ENCODE measurements at regions not wholly inside any gene's neighbourhood (a gene's known extent, or its start where the extent isn't known, plus 50 kb on each side); places are given as distances from the start of the nearest gene placed in this dataset.

DNA sequence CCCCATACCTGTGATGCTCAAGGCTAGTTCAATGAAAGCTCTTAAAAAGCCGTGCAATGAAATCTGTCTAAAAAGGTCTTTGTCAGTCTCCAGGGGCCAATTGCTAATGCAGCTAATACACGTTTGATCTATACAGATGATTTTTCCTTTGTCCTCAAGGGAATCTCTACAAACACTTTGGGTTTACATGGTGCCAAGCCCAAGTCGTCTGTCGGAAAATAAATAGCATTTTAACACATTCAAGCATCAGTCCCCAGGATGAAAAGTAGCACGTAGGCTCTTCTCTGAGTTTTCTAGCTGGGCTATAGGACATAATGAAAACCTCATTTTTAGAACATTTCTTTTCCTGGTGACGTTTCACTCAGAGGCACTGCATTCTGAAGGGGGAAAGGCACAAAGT lies 477.4 kb upstream of the WWC1 start:
- no peak for FAIRE-seq
- H3K9ac ChIP-seq (replicated peaks; ENCODE audit: extremely low read depth, insufficient read depth, low read length) = no peak overlapping the region
- no peaks in the 10 kb centered on the region for H3K4me1 ChIP-seq (ENCODE audit: control insufficient read depth, extremely low read depth, insufficient read depth, low read length)
- H3K4me3 ChIP-seq (replicated peaks in 1 of 3; ENCODE audit: insufficient read depth in 1 of 3, low read depth in 1 of 3, low read length in 3 of 3) = no peak overlapping the region
- dilution Hi-C loops (cut with MboI; ENCODE audit: extremely low pct_ligation_motif_present, low sequenced_read_pairs) (no loop called here), intact Hi-C loops (cut with micrococcal nuclease) (no loop called here)
- DNase-seq (ENCODE audit: low read depth, low spot score) = no peak
- H4K20me1 ChIP-seq (replicated peaks; ENCODE audit: control insufficient read depth, extremely low read depth, insufficient read depth, low read length) = no peaks in the 10 kb centered on the region
- H2AFZ ChIP-seq (ENCODE audit: low read depth, low read length) = no peak overlapping the region
- POLR2A ChIA-PET = no interaction called here
- H3K9me3 ChIP-seq (replicated peaks; ENCODE audit: control insufficient read depth, insufficient read depth, low read length) = peaks cover 9% of the 10 kb centered on the region
- CTCF ChIA-PET = no interaction called here
- no peak for TF ChIP-seq POLR2AphosphoS5 (IDR thresholded peaks at IDR 0.05; ENCODE audit: insufficient read depth, low read depth, low read length)
- TF ChIP-seq, protein P1, sequence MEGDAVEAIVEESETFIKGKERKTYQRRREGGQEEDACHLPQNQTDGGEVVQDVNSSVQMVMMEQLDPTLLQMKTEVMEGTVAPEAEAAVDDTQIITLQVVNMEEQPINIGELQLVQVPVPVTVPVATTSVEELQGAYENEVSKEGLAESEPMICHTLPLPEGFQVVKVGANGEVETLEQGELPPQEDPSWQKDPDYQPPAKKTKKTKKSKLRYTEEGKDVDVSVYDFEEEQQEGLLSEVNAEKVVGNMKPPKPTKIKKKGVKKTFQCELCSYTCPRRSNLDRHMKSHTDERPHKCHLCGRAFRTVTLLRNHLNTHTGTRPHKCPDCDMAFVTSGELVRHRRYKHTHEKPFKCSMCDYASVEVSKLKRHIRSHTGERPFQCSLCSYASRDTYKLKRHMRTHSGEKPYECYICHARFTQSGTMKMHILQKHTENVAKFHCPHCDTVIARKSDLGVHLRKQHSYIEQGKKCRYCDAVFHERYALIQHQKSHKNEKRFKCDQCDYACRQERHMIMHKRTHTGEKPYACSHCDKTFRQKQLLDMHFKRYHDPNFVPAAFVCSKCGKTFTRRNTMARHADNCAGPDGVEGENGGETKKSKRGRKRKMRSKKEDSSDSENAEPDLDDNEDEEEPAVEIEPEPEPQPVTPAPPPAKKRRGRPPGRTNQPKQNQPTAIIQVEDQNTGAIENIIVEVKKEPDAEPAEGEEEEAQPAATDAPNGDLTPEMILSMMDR (IDR thresholded peaks at IDR 0.05; ENCODE audit: extremely low read depth in 1 of 2, insufficient read depth in 1 of 2, low read depth in 1 of 2, low read length in 2 of 2) = no peak
- no TSS peak for BruUV-seq (replicated peaks)
- H3K36me3 ChIP-seq (ENCODE audit: control insufficient read depth in 2 of 2, extremely low read depth in 1 of 2, insufficient read depth in 2 of 2, low read length in 2 of 2) = no peaks in the 10 kb centered on the region
- no peak overlapping the region for H3K27ac ChIP-seq (ENCODE audit: insufficient read depth, low read depth, low read length)
- no peaks in the 10 kb centered on the region for H3K9me1 ChIP-seq (replicated peaks; ENCODE audit: control insufficient read depth, extremely low read depth, insufficient read depth, low read length)
- H3K4me2 ChIP-seq (ENCODE audit: insufficient read depth, low read length) = no peak overlapping the region
- no peaks in the 10 kb centered on the region for H3K27me3 ChIP-seq (ENCODE audit: control insufficient read depth in 2 of 2, insufficient read depth in 2 of 2, low read length in 2 of 2)
- no peaks in the 10 kb centered on the region for H3K79me2 ChIP-seq (ENCODE audit: control insufficient read depth, insufficient read depth, low read length)

DNA sequence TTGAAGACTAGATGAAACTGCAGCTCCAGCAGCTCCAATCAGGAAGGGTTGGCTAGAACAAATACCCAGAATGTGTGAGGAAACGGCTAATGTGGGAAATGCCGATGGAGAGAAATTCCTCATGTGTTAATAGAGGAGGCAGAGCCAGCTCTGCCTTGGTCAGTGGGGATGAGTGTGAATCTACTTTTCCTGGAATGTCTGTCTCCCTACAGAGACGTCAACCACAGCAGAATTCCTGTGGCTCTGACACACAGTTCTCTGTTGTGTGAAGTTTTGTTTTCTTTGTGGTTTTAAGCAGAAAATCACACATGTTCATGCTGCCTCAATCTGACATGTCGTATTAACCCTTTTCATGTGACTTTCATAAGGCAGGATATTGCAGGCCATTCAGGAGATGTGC lies 476.6 kb upstream of the WWC1 start:
- H3K79me2 ChIP-seq (ENCODE audit: control insufficient read depth, insufficient read depth, low read length) = no peaks in the 10 kb centered on the region
- no peaks in the 10 kb centered on the region for H3K4me1 ChIP-seq (ENCODE audit: control insufficient read depth, extremely low read depth, insufficient read depth, low read length)
- no peaks in the 10 kb centered on the region for H3K36me3 ChIP-seq (ENCODE audit: control insufficient read depth in 2 of 2, extremely low read depth in 1 of 2, insufficient read depth in 2 of 2, low read length in 2 of 2)
- CTCF ChIA-PET = no interaction called here
- no TSS peak for BruUV-seq (replicated peaks)
- H3K4me2 ChIP-seq (ENCODE audit: insufficient read depth, low read length) = no peak overlapping the region
- H2AFZ ChIP-seq (ENCODE audit: low read depth, low read length) = no peak overlapping the region
- H3K9ac ChIP-seq (replicated peaks; ENCODE audit: extremely low read depth, insufficient read depth, low read length) = no peak overlapping the region
- POLR2A ChIA-PET = no interaction called here
- H3K4me3 ChIP-seq (replicated peaks in 1 of 3; ENCODE audit: insufficient read depth in 1 of 3, low read depth in 1 of 3, low read length in 3 of 3) = no peak overlapping the region
- H3K9me3 ChIP-seq (replicated peaks; ENCODE audit: control insufficient read depth, insufficient read depth, low read length) = peaks cover 9% of the 10 kb centered on the region
- TF ChIP-seq POLR2A (IDR thresholded peaks at IDR 0.05; ENCODE audit: low read depth, low read length) = no peak
- no peak for TF ChIP-seq EZH2 (IDR thresholded peaks at IDR 0.05; ENCODE audit: borderline replicate concordance, low read depth, low read length, severe bottlenecking)
- TF ChIP-seq MYC (IDR thresholded peaks at IDR 0.05; ENCODE audit: low read depth, low read length) = no peak
- TF ChIP-seq, protein P2, sequence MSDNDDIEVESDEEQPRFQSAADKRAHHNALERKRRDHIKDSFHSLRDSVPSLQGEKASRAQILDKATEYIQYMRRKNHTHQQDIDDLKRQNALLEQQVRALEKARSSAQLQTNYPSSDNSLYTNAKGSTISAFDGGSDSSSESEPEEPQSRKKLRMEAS (IDR thresholded peaks at IDR 0.05; ENCODE audit: insufficient read depth, insufficient read length) = no peak
- TF ChIP-seq JUN (IDR thresholded peaks at IDR 0.05; ENCODE audit: borderline replicate concordance, insufficient read depth, insufficient read length, low read depth) = no peak
- TF ChIP-seq POLR2AphosphoS5 (IDR thresholded peaks at IDR 0.05; ENCODE audit: insufficient read depth, low read depth, low read length) = no peak
- TF ChIP-seq, protein P1 (IDR thresholded peaks at IDR 0.05; ENCODE audit: extremely low read depth in 1 of 2, insufficient read depth in 1 of 2, low read depth in 1 of 2, low read length in 2 of 2) = no peak
- TF ChIP-seq GATA2 (IDR thresholded peaks at IDR 0.05; ENCODE audit: insufficient read depth, insufficient read length, low read depth, low read length) = no peak
- no peak for TF ChIP-seq FOS (IDR thresholded peaks at IDR 0.05; ENCODE audit: borderline replicate concordance, insufficient read depth, low read length)
- intact Hi-C loops (cut with micrococcal nuclease) = no loop called here
- FAIRE-seq = no peak
- H3K27me3 ChIP-seq (ENCODE audit: control insufficient read depth in 2 of 2, insufficient read depth in 2 of 2, low read length in 2 of 2) = no peaks in the 10 kb centered on the region
- DNase-seq (ENCODE audit: low read depth, low spot score) = no peak
- H4K20me1 ChIP-seq (replicated peaks; ENCODE audit: control insufficient read depth, extremely low read depth, insufficient read depth, low read length) = no peaks in the 10 kb centered on the region
- no peaks in the 10 kb centered on the region for H3K9me1 ChIP-seq (replicated peaks; ENCODE audit: control insufficient read depth, extremely low read depth, insufficient read depth, low read length)
- dilution Hi-C loops (cut with MboI; ENCODE audit: extremely low pct_ligation_motif_present, low sequenced_read_pairs) = no loop called here
- no peak overlapping the region for H3K27ac ChIP-seq (ENCODE audit: insufficient read depth, low read depth, low read length)

All from endothelial cell of umbilical vein (primary cell).